ENCODE measurements at regions not wholly inside any gene's neighbourhood (a gene's known extent, or its start where the extent isn't known, plus 50 kb on each side); places are given as distances from the start of the nearest gene placed in this dataset.

DNA sequence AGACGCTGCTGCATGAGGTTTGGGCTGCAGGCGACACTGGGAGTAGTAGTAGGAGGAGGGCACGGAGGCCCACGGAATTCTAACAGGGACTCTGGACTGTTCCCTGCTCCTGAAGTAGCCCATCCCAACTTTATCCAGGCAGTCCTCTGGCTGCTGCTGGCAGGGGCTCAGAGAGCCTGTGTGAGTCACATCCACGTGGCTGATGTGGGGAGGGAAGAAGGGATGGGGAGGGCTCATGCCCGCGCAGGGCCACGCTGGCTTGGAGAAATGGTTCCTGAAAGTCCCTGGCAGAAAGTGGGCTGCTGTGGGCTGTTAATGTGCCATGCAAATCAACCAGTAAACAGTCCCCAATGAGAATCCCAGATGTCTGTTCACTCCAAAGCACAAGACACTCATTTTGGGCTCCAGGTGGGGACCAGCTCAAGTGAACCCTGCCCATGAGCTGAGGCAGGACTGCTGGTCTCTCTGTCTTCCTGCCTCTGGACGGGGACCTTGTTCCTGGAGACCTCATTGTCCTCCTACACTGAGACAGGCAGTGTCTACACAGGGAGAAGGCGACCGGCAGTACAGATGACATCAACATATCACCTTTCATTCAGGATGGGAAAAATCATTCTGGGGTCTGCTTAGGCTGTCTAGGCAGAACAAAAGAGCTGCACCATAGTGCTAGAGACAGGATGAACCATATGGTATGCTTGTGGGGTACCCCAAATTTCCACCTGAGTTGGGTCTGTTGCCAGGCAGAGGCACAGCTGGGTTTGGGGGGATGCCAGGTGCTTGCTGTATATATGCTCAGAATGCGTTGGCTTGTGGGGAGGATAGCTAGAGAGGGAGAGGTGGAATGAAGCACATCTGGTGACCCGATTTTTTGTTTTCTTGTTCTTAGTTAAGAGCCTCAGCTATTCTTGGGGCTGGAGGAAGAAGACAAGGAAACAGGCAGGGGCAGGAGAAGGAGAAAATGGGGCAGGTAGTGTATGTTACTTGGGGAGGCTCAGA is 57.9 kb upstream of the FMOD start:
- TF ChIP-seq, protein P1, sequence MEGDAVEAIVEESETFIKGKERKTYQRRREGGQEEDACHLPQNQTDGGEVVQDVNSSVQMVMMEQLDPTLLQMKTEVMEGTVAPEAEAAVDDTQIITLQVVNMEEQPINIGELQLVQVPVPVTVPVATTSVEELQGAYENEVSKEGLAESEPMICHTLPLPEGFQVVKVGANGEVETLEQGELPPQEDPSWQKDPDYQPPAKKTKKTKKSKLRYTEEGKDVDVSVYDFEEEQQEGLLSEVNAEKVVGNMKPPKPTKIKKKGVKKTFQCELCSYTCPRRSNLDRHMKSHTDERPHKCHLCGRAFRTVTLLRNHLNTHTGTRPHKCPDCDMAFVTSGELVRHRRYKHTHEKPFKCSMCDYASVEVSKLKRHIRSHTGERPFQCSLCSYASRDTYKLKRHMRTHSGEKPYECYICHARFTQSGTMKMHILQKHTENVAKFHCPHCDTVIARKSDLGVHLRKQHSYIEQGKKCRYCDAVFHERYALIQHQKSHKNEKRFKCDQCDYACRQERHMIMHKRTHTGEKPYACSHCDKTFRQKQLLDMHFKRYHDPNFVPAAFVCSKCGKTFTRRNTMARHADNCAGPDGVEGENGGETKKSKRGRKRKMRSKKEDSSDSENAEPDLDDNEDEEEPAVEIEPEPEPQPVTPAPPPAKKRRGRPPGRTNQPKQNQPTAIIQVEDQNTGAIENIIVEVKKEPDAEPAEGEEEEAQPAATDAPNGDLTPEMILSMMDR (IDR thresholded peaks at IDR 0.05), result no peak
- TF ChIP-seq POLR2A (IDR thresholded peaks at IDR 0.05), result no peak
